Cerebellar cortex (tissue), 1 donor: ENCODE measurements at regions not wholly inside any gene's neighbourhood (a gene's known extent, or its start where the extent isn't known, plus 50 kb on each side); places are given as distances from the start of the nearest gene placed in this dataset.
A peak's percentile ranks its signal among the peaks of the same experiment; 100 is the strongest.

ENCODE experiments used
- DNase-seq: peaks from one replicate; pipeline ENCODE4 v3.0.0-alpha.2; 2015; ENCODE audit warnings: low spot score

DNA sequence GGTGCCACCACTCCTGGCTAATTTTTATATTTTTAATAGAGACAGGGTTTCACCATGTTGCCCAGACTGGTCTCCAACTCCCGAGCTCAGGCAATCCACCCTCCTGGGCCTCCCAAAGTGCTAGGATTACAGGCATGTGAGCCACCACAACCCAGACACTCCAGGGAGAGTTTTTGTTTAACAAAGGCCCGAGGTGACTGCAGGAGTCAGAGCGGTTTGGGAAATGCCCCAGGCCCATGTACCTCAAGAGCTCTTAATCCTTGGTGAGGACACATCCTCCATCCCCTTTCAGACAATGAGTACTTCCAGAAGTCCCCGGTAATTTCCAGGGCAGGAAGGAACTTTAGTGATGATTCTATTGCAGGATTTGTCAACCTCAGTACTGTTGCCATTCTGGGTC is 176.0 kb downstream of the ESRRB start:
- DNase-seq: no peak

DNA sequence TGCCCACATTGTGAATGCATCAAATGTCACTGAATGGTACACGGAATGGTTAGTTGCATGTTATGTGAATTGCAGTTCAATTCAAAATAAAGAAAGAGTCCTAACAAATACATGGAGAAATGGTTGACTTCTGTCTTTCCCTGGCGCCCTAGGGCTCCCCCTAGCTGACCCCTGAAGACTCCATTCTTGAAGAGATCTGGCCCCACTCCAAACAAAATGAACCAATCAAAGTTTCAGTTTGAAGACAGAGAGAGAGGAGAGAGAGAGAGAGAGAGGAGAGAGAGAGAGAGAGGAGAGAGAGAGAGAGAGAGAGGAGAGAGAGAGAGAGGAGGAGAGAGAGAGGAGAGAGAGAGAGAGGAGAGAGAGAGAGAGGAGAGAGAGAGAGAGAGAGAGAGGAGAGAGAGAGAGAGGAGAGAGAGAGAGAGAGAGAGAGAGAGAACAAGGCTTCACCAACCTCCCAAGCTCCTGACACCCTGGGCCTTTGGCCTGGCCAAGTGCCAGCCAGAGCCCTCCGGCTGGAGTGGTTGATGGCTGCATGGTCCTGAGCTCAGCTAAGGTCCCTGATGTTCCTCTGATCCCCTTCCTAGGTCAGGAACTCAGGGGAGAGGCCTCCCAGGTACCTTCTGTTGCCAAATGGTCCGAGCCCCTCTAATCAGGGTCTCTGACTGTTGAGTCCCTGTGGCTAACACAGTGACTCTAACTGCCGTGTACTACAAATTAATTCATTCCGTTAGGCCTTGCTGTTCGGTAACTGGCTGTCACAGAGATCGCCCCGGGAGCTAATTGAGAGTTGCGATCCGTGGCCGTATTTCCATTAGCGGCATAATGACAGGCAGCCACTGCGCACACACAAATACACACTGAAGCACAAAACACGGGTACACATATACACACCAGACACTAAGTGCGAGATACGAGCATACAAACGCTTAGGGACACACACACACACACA is 188.8 kb downstream of the ESRRB start:
- peak; percentile 12 for DNase-seq

DNA sequence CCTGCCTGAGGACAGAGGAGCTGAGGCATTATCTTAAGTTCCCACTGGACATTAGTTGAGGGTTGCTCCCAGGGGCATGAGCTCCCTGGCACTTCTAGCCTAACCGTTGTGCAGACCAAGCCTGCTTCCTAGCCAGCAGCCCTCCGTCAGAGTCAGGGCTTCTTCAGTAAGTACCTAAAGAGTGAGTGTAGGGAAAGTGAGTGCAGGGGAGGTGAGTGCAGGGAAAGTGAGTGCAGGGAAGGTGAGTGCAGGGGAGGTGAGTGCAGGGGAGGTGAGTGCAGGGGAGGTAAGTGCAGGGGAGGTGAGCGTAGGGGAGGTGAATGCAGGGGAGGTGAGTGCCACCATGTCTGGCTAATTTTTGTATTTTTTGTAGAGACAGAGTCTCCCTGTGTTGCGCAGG is 190.5 kb downstream of the ESRRB start:
- DNase-seq: no peak

DNA sequence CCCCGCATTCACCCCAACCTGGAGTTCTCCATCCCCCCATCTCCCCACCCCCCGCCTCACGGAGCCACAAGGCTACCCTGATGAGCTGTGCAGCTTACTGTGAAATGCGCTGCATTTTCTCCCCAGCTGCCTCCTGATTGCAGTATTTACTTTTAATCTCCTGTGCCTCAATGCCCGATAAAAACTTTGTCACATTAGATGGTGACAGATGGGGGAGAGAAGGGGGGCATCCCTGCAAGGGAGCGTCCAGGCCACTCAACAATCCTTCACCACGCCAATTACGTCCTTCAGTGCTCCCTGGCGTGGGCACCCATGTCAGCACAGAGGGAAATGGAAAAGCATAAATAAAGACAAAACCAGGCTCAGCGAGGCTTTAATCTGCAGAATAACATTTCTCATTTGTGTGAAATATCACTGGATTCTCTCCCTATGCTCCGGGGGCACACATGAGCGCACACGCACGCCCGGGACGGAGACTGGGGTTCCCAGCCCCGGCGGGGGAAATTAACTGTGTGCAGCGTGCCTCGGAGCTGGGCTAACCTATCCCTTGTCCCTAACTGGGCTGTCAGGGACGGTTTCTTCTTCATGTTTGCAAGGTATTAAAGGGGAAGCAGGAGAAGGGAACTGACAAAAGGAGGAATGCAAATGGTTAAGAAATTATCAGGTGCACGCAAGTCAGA is 186.7 kb upstream of the VASH1 start:
- no peak for DNase-seq

DNA sequence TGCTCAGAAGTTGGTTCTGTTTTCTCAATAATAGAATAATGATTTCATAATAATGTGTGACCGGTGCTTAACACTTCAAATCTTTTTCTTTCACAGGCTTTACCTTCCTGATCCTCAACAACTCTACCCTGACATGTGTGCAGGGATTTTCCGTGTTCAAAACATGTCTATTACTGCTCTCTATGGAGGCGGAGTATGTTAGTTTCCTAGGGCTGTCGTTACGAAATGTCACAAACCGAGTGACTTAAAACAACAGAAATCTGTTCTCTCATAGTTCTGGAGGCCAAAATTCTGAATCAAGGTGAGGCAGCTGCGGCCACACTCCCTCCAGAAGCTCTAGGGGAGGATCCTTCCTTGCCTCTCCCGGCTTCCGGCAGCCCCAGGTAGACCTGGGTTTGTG is 186.2 kb upstream of the VASH1 start:
- no peak for DNase-seq

DNA sequence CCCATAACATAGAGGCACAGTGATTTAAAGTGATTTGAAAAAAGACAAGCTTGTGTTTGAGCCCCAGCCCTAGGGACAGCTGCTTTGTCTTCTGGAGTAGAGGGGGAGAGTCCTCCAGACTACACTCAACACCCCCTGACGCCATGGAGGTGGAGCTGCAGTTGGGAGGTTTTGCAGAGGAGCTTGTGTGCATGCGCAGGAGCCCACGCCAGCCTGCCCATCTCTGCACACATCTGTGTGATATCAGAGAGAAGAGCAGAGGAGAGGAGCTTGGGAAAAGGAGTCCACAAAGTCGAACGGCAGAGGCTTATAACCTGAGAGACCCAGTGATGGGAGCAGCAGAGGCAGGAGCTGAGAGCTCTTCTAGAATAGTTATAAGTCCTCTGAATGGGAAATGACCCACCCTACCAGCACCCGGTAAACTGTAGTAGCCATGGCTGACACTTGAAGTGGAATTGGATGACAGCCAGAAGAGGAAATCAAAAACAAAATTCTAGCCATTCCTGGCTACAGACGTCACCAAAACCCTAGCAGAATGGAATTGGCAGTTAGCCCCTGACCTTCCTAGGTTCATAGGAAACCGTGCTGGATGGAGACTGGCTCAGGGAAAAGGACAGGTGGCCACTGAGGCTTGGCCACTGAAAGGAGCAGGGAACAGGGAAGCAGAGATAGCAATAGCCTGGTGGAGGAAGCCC is 185.1 kb upstream of the VASH1 start:
- DNase-seq: no peak

DNA sequence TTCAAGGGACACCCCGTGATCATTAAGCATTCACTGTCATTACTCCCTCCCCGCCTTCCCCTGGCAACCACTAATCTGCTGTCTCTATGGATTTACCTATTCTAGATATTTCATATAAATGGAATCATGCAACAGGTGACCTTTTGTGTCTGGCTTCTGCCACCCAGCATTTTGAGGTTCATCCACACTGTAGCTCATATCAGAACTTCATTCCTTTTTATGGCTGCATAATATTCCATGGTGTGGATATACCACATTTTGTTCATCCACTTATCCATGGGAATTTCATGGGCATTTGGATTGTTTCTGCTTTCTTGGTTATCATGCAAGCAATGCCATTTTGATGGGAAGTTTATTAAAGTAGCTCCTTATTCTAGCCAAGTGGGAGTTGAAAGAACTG is 184.2 kb upstream of the VASH1 start:
- no peak for DNase-seq

DNA sequence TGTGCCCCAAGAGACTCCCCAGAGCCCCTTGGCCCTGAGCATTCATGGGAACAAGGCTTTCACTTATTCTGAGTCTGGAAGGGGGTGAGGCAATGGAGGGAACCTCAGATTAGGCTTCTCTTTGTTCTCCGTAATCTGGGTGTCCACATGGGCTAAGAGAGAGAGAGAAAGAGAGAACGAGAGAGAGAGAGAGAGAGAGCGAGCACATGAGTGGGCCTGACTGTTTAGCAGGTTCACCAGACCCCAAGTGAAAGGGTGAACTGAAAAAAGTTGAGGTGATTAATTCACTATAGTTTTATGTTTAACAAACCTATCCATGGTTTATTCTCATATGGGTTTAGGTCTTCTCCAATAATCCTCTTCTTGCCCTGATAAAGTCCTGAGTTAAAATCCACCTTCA is 183.4 kb upstream of the VASH1 start:
- DNase-seq: no peak

DNA sequence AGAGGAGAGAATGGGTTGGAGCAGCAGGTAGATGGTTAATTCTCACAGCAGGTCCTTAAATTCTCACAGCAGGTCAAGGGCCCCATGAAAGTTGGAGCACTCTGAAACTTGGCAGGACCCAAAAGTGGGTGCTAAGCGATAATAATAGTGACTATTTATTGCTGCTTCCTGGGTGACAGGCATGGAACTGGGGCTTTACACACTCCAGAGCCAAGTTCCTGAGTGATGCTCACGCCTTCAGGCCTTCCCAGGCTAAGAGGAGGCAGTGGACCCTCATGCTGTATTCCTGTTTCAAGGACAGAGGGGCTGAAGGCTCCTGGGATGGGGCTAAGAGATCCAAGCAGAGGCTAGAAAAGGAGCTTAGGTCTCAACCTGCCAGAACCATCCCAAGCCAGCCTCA is 180.9 kb upstream of the VASH1 start:
- DNase-seq: no peak

DNA sequence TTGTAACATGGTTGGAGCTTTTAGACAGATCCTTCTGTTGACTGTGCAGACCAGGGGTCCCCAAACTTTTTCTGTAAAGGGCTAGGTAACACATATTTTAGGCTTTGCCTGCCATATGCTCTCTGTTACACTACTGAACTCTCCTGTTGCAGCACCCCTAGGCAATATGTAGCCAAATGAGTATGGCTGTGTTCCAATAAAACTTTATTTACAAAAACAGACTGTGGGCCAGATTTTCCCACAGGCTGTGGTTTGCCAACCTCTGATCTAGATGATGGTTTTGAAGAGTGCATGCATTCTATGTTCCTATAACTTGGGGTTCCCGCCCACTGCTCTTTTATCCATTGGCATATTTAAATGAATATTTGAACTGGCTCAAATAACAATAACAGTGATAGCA is 180.3 kb upstream of the VASH1 start:
- DNase-seq: no peak

DNA sequence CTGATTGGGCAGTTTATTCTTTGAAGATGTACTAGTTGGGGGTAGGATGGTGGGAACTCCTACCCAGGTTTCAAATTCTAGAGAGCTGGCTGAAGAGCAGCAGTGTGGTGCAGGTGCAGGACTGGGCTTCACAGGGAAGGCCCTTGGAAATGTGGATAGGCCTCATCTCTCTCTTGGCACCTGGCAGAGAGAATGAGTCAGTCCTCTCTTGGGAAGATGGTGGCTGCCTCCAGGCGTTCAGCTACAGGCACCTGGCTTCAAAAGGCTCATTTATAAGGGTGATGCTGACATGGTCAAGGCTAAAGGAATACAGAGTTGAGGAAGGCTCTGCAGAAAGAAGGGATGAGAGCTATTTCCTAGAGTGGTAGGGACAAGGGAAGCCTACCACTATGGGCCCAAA is 179.7 kb upstream of the VASH1 start:
- DNase-seq: no peak

DNA sequence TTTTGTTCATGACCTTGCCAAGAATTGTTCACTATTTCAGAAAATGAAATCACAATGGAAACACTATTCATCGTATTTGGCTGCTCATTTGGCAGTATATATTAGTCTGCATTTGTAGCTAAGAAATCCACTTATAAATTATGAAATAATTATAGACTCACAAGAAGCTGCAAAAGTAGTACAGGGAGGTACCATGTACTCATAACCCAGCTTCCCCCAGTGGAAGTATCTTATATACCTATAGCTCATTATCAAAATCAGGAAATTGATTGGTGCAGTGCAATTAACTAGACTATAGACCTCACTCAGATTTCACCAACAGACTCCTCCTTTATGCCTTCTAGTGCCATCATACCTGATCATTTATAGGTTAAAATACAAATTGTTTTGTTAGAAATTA is 178.8 kb upstream of the VASH1 start:
- no peak for DNase-seq

DNA sequence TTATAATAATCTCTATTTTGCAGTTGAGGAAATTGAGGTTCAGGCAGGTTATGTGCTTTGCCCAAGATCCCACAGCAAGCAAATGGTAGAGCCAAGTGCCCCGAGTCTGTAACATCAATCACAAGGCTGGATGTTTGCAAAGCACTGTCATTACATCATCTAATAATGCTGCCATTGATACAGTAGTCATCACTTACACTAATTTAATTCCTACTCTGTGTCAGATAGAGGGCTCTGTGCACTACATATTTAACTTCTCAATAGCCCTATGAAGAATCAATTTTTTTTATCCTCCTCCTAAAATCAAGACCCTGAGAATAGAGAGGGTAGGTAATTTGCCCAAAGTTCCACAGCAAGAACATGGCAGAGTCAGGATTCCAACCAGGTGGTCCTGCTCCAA is 178.1 kb upstream of the VASH1 start:
- no peak for DNase-seq

DNA sequence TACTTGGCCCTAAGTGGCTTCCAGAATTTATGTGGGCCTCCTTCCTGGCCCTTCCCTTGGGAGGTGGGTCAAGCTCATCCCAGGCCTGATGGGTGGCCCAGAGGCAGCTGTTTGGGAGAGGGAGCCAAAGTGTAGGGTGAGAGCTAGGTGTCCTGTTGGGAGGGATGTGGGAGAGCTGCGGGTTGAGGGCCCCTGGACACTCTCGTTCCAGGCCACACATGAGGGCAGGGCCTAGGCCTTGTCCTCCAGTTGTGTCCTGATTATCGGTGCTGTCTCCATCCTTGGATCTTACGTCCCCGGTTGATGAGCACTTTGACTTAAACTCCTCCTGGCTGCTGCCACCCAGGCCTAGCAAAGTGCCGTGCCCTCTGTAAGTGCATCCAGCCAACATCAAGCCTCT is 177.5 kb upstream of the VASH1 start:
- DNase-seq: no peak

DNA sequence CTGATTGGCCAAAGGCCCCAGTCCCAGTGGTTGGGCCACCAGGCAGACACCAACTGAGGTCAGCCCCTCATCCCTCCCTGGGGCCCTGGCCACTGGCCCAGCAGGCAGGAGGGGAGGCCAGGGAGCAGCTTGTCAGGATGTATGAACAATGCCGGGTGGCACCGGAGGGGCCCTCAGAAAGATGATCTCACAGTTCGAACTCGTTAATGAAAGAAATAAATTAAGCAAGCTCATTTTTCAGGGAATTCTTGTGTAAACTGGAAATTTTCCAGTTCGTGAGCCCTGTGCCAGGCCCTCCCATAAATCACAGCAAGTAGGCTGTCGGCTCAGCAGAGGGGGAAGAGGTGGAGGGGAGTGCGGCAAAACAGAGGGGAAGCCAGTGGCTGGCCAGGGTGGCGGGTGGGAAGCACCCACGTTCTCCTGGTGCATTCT is 177.0 kb upstream of the VASH1 start:
- DNase-seq: no peak

DNA sequence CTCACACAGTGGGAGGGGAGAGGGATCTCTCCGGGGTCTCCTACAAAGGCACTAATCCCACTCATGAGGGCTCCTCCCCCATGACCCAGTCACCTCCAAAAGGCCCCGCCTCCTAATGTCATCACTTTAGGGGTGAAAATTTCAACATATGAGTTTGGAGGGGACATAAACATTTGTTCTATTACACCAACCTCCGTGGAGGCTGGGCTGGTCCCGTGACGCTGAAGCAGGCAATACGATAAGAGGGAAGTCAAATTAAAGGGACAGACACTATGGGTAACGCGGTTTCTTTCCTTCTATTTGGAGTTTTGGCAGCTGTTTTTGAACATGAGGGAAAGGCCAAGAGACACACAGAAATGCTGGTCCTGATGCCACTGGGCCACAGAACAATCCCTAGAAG is 175.7 kb upstream of the VASH1 start:
- DNase-seq: no peak

DNA sequence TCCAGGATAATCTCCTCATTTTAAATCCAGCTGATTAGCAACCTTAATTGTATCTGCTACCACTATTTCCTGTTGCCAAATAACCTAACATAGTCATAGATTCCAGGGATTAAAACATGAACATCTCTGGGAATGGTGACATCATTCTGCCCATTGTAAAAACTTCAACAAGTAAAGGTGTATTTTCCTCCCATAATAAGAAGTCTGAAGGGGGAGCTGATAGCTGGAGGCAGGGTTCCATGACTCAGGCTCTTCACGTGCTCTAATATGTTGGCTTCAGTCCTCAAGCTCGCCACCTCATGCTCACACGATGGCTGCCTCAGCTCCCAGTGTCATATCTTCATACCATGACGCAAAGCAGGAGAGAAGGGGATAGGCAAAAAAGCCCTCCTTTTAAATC is 172.0 kb upstream of the VASH1 start:
- no peak for DNase-seq

DNA sequence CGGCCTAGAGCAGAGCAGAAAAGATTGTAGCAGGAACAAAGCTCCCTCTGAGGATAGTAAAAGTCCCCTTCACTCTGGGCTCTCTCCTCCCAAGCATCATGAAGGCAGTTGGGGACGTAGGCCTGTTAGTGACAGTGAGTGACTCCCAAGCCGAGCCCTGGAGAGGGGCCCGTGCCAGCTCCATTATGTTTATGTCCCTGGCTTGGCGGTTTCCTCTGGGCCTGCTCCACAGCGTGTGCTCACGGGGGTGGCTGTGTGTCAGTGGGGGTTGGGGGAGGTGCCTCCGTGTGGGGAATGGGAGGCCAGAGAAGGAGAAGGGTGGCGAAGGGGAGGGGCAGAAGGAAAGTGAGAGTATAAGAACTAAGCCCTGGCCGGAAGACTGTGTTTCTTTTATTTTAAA is 170.0 kb upstream of the VASH1 start:
- DNase-seq: no peak

DNA sequence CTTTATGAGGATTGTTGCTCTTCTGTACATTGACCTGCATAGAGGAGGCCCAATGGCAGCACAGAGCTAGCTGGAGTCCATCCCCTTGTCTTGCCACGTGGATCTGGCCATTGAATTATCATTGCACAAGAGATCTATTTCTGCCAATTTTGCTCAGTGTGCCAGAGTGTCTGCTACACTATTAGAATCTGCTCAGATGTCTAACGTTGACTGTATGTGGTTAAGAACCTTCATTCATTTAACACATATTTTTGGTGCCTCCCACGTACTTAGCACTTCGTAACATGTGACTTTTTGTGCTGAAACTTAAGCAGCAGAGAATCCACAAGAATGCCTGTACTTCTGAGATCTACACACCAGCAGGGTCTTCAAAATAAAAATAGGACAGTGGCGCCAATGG is 166.0 kb upstream of the VASH1 start:
- no peak for DNase-seq

DNA sequence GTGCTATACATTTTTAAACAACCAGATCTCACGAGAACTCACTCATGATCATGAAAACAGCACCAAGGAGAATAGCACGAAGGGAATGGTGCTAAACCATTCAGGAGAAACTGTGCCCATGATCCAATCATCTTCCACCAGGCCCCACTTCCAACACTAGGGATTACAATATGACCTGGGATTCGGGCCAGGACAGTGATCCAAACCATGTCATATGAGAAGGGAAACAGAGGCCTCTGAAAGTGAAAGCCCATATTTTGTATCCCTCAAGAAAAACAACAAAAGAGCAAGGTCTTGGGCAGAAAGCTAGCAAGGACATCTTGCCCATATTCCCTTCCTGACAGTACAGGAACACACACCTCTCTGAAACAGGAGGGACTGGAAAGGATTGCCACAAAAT is 163.9 kb upstream of the VASH1 start:
- DNase-seq: no peak

DNA sequence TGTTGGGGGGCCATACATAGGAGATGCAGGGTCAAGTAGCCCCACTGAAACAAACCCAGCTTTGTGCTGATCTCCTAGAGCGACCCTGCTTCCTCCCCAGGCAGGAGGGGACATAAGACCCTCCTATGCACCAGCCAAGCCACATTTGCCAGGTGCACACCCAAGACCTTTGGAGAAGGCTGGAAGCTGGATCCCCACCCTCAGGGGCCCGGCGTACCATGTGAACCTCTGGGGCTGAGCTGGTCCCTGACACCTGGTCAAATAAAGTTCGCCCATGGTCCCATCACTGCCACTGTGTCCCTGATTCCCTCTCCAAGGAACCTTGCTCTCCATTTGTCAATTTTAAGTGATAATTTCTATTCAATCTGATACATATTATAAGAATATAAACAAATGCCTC is 162.1 kb upstream of the VASH1 start:
- DNase-seq: no peak

DNA sequence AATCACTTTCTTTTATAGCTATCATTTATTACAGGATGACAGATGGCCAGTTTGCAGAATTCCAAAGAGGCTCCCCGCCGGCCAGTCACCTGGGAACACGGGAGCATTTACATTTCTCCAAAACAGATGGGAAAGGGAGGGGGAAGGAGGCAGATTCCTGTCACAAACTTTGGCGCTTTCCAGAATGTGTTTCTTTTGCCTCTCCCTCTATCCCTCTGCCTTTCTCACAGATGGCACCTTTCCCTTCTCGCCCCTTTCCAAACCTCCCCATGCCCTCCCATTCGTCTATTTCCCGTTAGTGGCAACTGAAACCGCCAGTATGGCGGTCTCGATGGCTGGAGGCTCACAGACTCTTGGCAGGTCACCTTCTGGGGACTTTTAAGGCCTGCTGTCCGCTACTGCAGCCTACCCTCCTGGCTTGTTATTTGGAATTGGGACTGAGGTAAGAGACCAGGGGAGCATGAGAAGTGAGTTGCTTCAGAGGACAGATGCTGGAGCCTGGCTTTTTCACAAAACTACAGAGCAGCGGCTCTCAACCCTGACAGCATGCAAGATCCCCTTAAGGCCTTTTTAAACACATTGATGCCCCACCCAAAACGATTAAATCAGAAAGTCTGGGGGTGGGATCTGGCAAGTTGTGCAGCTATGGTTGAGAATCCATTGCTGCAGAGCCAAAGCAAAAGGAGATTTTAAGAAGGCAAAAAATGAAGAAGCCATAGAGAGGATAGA is 161.5 kb upstream of the VASH1 start:
- peak; percentile 69 for DNase-seq
